HUES64 (cell line): ENCODE measurements at regions not wholly inside any gene's neighbourhood (a gene's known extent, or its start where the extent isn't known, plus 50 kb on each side); places are given as distances from the start of the nearest gene placed in this dataset.

Experiments used
- H3K27ac ChIP-seq: 2 replicates; pipeline ENCODE4 v1.7.0; 2013; ENCODE audit warnings: low read depth, low read length, inconsistent platforms
- H3K27me3 ChIP-seq: 2 replicates; pipeline ENCODE4 v1.6.1; 2013; ENCODE audit warnings: mild to moderate bottlenecking, low read length; ENCODE audit not compliant: insufficient read depth
- H3K36me3 ChIP-seq: 2 replicates; pipeline ENCODE4 v1.6.1; 2013; ENCODE audit warnings: mild to moderate bottlenecking, low read length; ENCODE audit not compliant: insufficient read depth
- H3K4me1 ChIP-seq: 2 replicates; pipeline ENCODE4 v1.6.1; 2013; ENCODE audit warnings: mild to moderate bottlenecking, low read length, moderate library complexity; ENCODE audit not compliant: insufficient read depth
- H3K4me3 ChIP-seq: 2 replicates; pipeline ENCODE4 v1.5.1; 2013; ENCODE audit warnings: mild to moderate bottlenecking, low read length, moderate library complexity
- H3K9ac ChIP-seq: 2 replicates; pipeline ENCODE4 v1.6.1; 2013; ENCODE audit warnings: mild to moderate bottlenecking, low read depth, low read length
- H3K9me3 ChIP-seq: 2 replicates; pipeline ENCODE4 v1.6.1; 2013; ENCODE audit warnings: low read depth, low read length; ENCODE audit not compliant: insufficient read depth
- WGBS: fragments of 150-250, 120-280 bp; methylation state at CpG from one replicate; pipeline ENCODE4 v1.1.7; 2013; ENCODE audit warnings: missing lambda C conversion rate; 5-methylcytosine and 5-hydroxymethylcytosine counted together

DNA sequence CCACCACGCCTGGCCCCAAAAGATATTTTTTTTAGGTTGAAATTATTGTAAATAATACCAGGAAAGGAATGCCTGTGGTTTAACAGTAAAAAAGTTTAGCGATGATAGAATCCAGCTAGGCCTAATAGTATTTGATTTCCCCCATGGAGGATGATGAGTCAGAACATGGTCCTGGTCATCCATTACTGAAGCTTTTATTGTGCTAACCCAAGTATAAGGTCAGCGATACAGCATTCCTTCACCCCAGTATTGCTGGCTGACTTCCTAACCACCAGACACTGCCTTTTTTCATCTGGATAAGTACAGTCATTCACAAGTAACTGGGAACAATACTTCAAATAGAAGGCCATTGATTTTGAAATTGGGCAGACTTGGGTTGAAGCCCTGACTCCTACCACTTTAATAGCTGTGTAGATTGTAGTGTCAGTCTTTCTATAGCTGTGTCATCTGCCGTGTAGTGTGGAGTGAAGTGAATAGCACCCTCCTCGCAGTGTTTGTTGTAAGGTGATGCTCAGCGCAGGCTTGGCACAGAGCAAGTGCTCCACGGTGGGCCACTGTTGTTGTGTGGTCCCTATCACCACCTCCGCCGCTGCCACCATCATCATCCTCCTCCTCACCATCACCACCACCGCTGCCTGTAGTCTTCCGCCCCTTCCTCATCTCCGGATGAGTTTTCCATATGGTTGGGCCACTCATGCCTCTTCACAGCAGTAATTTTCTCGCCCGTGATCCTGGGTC lies 436.0 kb upstream of the TPM1 start:
- Histone ChIP-seq H3K4me1 (no peaks in the 10 kb centered on the region), H3K36me3 (no peaks in the 10 kb centered on the region), H3K9ac (no peak overlapping the region), H3K27me3 (no peaks in the 10 kb centered on the region), H3K9me3 (no peaks in the 10 kb centered on the region), H3K4me3 (no peak overlapping the region), H3K27ac (no peak overlapping the region)
- 93% methylated on average over 14 of the region's 14 CpGs for WGBS

DNA sequence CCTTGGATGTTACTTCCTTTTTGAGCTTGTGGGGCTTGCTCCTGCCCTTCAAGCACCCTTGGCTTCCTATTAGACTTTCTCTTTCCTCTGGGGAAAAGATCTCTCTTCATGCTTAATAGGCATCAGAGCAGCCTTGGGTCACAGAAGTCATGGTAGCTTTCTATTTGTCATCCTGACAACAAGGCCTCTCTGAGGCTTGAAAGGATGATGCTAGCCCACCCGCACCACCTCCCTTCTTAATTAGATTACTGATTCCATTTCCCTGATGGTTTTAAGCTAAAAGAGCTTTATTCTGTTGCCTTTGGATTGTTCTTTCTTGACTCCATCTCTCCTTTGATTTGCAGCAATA lies 435.5 kb upstream of the TPM1 start:
- no peaks in the 10 kb centered on the region for H3K9me3 ChIP-seq
- H3K36me3 ChIP-seq = no peaks in the 10 kb centered on the region
- no peaks in the 10 kb centered on the region for H3K27me3 ChIP-seq
- no CpG with 5 or more reads among the region's 1 CpG for WGBS
- H3K4me1 ChIP-seq = no peaks in the 10 kb centered on the region
- H3K9ac ChIP-seq = no peak overlapping the region
- H3K4me3 ChIP-seq = no peak overlapping the region
- no peak overlapping the region for H3K27ac ChIP-seq

DNA sequence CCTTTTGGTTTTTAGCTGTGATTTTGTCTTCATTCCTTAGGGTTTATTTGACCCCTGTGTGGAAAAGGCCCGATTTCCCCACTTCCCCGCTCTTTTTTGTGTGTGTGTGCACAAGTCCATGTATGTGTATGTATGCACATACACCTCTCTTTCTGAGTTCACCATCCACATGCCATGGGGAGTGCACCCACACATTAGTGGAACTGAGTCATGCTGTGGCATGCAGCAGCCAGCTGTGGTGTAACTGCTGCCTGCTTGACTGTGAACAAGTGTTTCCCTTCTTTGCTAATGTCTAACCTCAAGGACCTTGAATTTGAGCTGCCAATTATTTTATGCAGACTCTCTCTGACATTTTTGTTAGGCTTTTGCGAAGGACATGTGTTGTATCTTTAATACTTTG lies 434.9 kb upstream of the TPM1 start:
- Histone ChIP-seq H3K27me3 (no peaks in the 10 kb centered on the region), H3K27ac (no peak overlapping the region), H3K9ac (no peak overlapping the region), H3K4me3 (no peak overlapping the region), H3K9me3 (no peaks in the 10 kb centered on the region), H3K4me1 (peaks cover 1% of the 10 kb centered on the region; the same call in 1 of the 2 replicates), H3K36me3 (no peaks in the 10 kb centered on the region)
- 88% methylated on average over 2 of the region's 3 CpGs for WGBS

DNA sequence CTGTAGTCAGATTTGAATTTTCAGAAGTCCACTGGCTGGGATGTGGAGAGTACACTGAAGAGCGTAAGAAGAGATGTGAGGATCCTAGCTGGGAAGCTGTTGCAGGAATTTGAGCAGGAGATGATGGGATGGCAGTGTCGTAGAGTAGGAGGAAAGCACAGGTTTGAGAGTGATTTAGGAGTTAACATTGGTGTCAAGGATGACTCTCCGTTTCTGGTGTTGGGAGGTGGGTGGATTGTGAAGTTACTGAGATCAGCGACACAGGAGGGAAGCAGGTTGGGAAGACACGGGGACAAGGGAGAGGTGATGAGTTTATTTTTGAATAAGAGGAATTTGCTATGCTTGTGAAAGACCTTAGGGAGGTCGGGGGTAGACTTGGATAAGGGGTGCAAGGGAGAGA lies 434.2 kb upstream of the TPM1 start:
- 89% methylated on average over 6 of the region's 6 CpGs for WGBS
- H3K27ac ChIP-seq = no peak overlapping the region
- H3K4me3 ChIP-seq = no peak overlapping the region
- peaks cover 3% of the 10 kb centered on the region; the same call in 1 of the 2 replicates for H3K4me1 ChIP-seq
- no peaks in the 10 kb centered on the region for H3K36me3 ChIP-seq
- H3K27me3 ChIP-seq = no peaks in the 10 kb centered on the region
- no peaks in the 10 kb centered on the region for H3K9me3 ChIP-seq
- H3K9ac ChIP-seq = no peak overlapping the region

DNA sequence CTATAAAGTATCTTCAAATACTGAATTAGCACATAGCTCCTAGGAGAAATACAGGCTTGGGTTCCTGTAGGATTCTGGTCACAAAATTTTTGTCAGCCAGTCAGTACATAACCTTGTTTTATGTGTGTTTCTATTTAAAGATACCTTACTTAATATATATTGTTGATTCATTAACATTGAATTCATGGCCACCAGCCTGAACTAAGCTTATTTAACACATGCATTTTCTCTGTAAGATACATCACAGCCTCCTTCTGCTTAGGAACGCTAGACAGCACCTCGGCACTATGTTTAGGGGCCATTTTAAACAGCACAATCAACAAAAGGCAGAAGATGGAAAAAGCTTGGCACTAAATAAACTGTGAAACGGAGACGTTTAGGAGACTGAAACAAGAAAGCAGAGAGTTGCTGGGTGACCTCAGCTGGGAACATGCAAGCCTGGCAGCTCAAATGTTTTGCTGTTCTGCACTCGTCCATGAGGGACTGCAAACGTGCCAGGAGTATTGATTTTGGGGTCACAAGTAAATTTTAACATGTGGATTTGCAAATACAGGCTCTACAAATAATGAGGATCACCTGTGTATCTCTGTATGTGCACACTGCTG lies 432.2 kb upstream of the TPM1 start:
- H3K36me3 ChIP-seq = no peaks in the 10 kb centered on the region
- no peaks in the 10 kb centered on the region for H3K9me3 ChIP-seq
- H3K4me1 ChIP-seq = peaks cover 3% of the 10 kb centered on the region; the same call in 1 of the 2 replicates
- H3K4me3 ChIP-seq = no peak overlapping the region
- no peak overlapping the region for H3K9ac ChIP-seq
- 90% methylated on average over 6 of the region's 6 CpGs for WGBS
- no peak overlapping the region for H3K27ac ChIP-seq
- H3K27me3 ChIP-seq = no peaks in the 10 kb centered on the region

DNA sequence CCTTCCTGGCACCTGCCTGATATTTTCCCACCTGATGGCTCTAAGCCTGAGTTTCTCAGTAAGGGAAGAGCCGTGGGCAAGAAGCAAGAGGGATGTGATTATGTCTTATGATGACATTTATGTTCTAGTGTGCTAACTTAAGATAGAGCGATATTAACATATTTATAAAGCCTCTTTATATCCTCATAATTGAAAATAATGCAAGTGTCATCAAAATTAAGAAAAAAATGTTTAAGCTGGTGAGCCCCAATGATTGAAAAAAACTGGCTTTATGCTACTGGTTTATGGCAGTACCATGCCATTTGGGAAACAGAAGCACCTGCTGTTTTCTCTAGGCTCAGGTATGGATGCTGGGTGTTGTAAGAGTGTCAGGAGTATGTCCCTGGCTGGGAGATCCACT lies 431.5 kb upstream of the TPM1 start:
- no peak overlapping the region for H3K4me3 ChIP-seq
- no peak overlapping the region for H3K9ac ChIP-seq
- H3K27me3 ChIP-seq = no peaks in the 10 kb centered on the region
- 100% methylated on average over 1 of the region's 2 CpGs for WGBS
- H3K9me3 ChIP-seq = no peaks in the 10 kb centered on the region
- H3K36me3 ChIP-seq = no peaks in the 10 kb centered on the region
- no peak overlapping the region for H3K27ac ChIP-seq
- H3K4me1 ChIP-seq = peaks cover 3% of the 10 kb centered on the region; the same call in 1 of the 2 replicates

DNA sequence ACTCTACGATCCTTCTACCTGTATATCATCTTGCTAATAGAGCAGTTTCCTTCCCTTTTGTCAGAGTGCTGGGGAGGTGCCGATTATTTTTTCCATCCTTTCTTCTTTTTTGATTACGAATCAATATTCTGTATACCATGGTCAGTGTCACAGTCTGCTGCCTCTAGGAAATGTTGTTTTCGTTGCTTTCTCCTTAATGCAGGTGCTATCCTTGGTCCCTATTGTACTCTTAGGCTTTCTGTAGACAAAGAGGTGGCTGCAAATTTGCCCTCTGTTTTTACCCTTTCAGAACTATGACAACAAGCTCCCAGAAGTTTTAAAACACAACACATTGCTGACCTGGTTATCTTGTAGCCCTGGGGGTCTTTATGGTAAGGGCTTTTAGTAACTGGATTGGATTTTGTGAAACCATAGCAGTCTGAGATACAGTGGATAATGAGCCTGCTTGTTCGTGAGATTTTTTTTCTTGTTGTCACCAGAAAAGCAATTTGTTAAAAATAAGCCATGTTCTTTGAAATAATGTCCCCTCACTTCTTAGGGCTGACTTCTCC lies 430.3 kb upstream of the TPM1 start:
- Histone ChIP-seq H3K4me1 (peaks cover 3% of the 10 kb centered on the region; the same call in 1 of the 2 replicates), H3K4me3 (no peak overlapping the region), H3K36me3 (no peaks in the 10 kb centered on the region), H3K27ac (no peak overlapping the region), H3K9me3 (no peaks in the 10 kb centered on the region), H3K9ac (no peak overlapping the region), H3K27me3 (no peaks in the 10 kb centered on the region)
- 94% methylated on average over 5 of the region's 5 CpGs for WGBS

DNA sequence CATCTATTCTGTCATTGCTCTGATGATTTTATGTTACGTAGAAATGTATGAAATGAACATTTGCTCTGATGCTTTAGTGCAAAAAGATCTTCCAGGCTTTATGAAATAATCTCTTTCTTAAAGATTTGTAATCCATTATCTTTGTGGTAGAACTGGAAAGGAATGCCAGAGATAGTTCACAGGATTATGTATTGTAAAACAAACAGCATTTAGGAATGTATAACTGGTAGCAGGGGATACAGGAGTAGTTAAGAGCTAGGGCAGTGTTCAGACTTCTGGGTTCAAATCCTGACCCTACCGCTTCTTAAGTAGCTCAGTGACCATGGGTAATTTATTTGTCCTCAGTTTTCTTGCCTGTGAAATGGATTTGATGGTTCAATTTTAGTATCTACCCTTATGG lies 429.8 kb upstream of the TPM1 start:
- no peaks in the 10 kb centered on the region for H3K9me3 ChIP-seq
- no peak overlapping the region for H3K27ac ChIP-seq
- no peaks in the 10 kb centered on the region for H3K36me3 ChIP-seq
- 96% methylated on average over 2 of the region's 2 CpGs for WGBS
- no peak overlapping the region for H3K4me3 ChIP-seq
- H3K4me1 ChIP-seq = peaks cover 3% of the 10 kb centered on the region; the same call in 1 of the 2 replicates
- H3K27me3 ChIP-seq = no peaks in the 10 kb centered on the region
- H3K9ac ChIP-seq = no peak overlapping the region

DNA sequence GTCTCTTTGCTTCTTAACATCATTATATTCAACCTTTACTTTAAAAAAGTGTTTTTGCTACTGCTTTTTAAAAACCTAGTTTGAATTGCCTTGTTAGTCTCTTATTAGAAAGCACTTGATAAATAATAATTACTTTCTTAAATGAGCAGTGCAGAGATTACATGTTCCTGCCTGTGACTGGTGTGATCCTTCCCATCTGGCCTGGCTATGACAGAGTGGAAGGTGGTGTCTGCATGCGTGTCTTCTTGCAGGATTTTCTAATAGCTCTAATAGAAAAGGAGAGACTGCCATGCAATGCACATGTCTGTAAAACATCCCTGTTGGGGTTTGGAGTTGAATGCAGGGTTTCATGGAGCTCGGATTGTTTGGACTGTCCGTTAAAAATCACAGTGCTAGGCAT lies 425.8 kb upstream of the TPM1 start:
- no peaks in the 10 kb centered on the region for H3K27me3 ChIP-seq
- peaks cover 3% of the 10 kb centered on the region for H3K4me1 ChIP-seq
- H3K9ac ChIP-seq = no peak overlapping the region
- 95% methylated on average over 3 of the region's 3 CpGs for WGBS
- no peak overlapping the region for H3K27ac ChIP-seq
- no peaks in the 10 kb centered on the region for H3K36me3 ChIP-seq
- H3K4me3 ChIP-seq = no peak overlapping the region
- no peaks in the 10 kb centered on the region for H3K9me3 ChIP-seq

DNA sequence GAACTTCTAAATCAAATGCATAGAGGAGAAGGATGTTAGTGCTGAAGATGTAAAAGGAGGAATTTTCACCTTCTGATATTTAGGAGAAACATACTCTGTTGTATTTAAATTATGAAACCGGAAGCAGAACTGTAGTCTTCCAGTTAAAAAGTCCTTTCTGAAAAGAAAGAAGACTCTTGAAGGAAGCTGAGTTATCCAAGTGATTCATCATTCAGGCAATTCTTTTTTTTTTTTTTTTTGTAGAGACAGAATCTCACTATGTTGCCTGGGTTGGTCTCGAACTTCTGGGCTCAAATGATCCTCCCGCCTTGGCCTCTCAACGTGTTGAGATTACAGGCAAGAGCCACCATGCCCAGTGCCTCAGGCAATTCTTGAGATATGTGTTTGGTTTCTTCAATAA lies 424.8 kb upstream of the TPM1 start:
- 93% methylated on average over 4 of the region's 4 CpGs for WGBS
- no peaks in the 10 kb centered on the region for H3K9me3 ChIP-seq
- H3K36me3 ChIP-seq = no peaks in the 10 kb centered on the region
- H3K27ac ChIP-seq = no peak overlapping the region
- no peak overlapping the region for H3K9ac ChIP-seq
- H3K4me1 ChIP-seq = peaks cover under 1% of the 10 kb centered on the region
- H3K27me3 ChIP-seq = no peaks in the 10 kb centered on the region
- H3K4me3 ChIP-seq = no peak overlapping the region

DNA sequence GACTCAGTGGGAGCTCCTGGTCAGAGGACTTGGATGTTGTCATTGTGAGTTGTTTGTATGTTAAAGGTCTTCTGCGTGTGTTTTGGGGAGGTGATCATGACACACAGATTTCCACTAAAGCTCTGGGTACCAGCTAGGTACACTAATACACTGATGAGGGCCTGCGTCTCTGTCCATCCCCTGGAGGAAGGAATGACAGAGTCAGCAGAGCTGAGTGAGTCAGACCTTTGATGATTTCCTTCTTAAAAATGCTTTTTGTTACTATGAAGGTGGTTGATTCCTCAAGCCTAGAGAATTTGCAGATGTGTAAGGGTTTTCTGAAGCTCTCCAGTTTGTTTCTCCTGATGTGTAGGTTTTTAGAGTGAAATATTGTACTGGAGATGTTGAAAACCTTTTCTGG lies 424.1 kb upstream of the TPM1 start:
- no peaks in the 10 kb centered on the region for H3K27me3 ChIP-seq
- no peaks in the 10 kb centered on the region for H3K36me3 ChIP-seq
- 93% methylated on average over 2 of the region's 2 CpGs for WGBS
- no peak overlapping the region for H3K27ac ChIP-seq
- no peaks in the 10 kb centered on the region for H3K9me3 ChIP-seq
- H3K4me3 ChIP-seq = no peak overlapping the region
- no peaks in the 10 kb centered on the region; the same call in 1 of the 2 replicates for H3K4me1 ChIP-seq
- no peak overlapping the region for H3K9ac ChIP-seq
